Brain microvascular endothelial cell (primary cell): ENCODE measurements at regions not wholly inside any gene's neighbourhood (a gene's known extent, or its start where the extent isn't known, plus 50 kb on each side); places are given as distances from the start of the nearest gene placed in this dataset.

Experiments
- DNase-seq: peaks from one replicate; pipeline ENCODE4 v3.0.0-alpha.2; 2020
- H3K27ac ChIP-seq: fragments of 250-450 bp; sonication (Bioruptor Pico); 2 replicates; pipeline ENCODE4 v1.5.1; 2020; ENCODE audit warnings: mild to moderate bottlenecking, moderate library complexity
- H3K27me3 ChIP-seq: fragments of 250-450 bp; sonication (Bioruptor Pico); replicated peaks from 2 replicates; pipeline ENCODE4 v1.5.1; 2020; ENCODE audit warnings: mild to moderate bottlenecking
- H3K36me3 ChIP-seq: fragments of 250-450 bp; sonication (Bioruptor Pico); replicated peaks from 2 replicates; pipeline ENCODE4 v1.5.1; 2020; ENCODE audit warnings: mild to moderate bottlenecking
- H3K4me3 ChIP-seq: 2 replicates; pipeline ENCODE4 v1.5.1; 2011; ENCODE audit warnings: low read depth, mild to moderate bottlenecking, control low read depth, low read length, moderate library complexity
- in situ Hi-C: cut with HindIII; loops from 2 replicates; pipeline ENCODE4 v1.10.0; 2017; ENCODE audit warnings: low sequenced_read_pairs, low pct_ligation_motif_present
- TF ChIP-seq, protein P1 (sequence below): IDR thresholded peaks from 2 replicates; pipeline ENCODE4 v1.5.1; 2011; ENCODE audit warnings: low read depth, mild to moderate bottlenecking, moderate library complexity, low read length, control low read depth, inconsistent platforms; ENCODE audit errors: missing control alignments

DNA sequence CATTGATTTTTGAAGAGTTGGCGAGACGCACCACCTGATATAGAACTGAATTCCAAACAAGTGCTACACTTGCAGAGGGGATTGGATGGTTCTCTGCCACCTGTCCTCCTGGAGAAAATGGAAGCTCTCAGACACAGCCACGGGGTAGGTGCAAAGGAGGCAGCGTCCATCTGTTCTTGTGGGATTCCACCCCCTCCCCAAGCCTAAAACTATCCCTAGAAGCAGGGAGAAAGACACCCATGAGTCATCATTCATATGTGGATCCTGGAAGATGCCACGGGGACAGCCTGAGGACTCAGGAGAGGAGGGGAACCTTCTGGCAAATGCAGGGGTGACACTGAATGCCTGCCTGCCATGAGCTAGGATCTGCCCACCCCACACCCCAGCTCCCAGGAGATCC lies 171.3 kb upstream of the CST7 start:
- Histone ChIP-seq H3K36me3 (no peaks in the 10 kb centered on the region), H3K27ac (no peak overlapping the region), H3K27me3 (no peaks in the 10 kb centered on the region), H3K4me3 (no peak overlapping the region)
- TF ChIP-seq, protein P1, sequence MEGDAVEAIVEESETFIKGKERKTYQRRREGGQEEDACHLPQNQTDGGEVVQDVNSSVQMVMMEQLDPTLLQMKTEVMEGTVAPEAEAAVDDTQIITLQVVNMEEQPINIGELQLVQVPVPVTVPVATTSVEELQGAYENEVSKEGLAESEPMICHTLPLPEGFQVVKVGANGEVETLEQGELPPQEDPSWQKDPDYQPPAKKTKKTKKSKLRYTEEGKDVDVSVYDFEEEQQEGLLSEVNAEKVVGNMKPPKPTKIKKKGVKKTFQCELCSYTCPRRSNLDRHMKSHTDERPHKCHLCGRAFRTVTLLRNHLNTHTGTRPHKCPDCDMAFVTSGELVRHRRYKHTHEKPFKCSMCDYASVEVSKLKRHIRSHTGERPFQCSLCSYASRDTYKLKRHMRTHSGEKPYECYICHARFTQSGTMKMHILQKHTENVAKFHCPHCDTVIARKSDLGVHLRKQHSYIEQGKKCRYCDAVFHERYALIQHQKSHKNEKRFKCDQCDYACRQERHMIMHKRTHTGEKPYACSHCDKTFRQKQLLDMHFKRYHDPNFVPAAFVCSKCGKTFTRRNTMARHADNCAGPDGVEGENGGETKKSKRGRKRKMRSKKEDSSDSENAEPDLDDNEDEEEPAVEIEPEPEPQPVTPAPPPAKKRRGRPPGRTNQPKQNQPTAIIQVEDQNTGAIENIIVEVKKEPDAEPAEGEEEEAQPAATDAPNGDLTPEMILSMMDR: no peak
- no peak for DNase-seq
- in situ Hi-C loops: no loop called here

DNA sequence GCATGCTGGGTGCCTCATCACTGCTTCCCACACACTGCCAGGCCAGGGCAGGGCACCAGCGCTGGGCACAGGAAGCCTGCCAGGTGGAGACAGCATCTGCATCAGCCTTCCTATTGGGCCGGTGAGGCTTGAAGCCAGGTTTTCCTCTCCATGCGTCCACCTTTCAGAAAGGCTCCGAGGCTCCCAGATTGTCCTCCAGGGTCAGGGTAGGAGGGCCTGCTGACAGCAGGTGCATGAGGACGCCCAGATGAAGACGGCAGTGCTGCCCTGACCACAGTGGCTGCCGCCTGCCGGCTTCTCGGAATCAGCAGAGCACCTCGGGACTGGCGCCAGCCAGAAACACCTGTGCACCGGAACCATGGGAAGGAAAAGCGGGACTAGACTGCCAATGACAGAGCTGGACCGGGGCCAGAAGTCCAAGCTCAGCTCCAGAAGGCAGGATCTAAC lies 170.5 kb upstream of the CST7 start:
- DNase-seq: no peak
- Histone ChIP-seq H3K27me3 (no peaks in the 10 kb centered on the region), H3K27ac (no peak overlapping the region)

DNA sequence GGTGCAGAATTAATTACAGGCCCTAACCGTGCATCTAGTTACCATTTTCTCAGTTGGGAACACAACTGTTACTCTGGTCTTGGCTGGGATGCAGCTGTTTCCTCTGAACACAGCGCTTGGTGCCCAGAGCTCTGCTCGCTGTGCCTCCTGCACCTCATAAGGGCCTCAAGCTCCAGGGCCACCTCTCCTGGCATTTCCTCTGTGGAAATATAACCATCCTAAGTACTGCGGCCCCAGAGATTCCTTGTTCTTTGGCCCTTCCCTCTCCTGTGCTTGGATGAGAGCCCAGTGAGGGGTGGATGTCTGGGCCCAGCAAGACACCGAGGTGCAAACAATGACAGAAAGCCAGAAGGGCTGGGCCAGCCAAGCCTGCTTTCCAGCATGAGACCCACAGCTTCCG lies 169.9 kb upstream of the CST7 start:
- H3K27ac ChIP-seq: no peak overlapping the region
- H3K27me3 ChIP-seq: no peaks in the 10 kb centered on the region
- in situ Hi-C loops: no loop called here
- no peak for DNase-seq
- TF ChIP-seq, protein P1: no peak
- no peak overlapping the region for H3K4me3 ChIP-seq
- no peaks in the 10 kb centered on the region for H3K36me3 ChIP-seq

More for the DNA sequence above, 170.5 kb upstream of the CST7 start:
- Histone ChIP-seq H3K4me3 (no peak overlapping the region), H3K36me3 (no peaks in the 10 kb centered on the region)
- TF ChIP-seq, protein P1: no peak
- in situ Hi-C loops: no loop called here

DNA sequence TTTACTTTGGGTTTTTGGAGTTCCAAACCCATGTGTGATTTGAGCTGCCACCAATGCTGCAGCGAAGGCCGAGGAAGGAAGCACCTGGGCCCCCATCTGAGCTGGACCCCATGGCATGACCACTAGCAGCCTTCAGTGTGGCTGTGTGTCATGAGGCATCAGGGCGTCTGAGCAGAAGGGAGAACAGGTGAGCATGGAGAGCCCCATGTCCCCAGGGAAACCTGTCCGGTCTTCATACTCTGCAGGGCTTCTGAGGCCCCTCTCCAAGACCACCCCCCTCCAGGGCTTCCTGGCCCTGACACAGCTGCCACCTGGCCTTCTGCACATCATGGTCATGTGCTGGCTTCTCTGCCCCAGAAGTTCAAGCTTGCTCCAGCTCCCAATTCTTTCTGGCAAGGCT lies 169.1 kb upstream of the CST7 start:
- DNase-seq: no peak
- no peaks in the 10 kb centered on the region for H3K27me3 ChIP-seq
- in situ Hi-C loops: no loop called here

GRCh38 chr20:24780674-24781417 lies 168.2 kb upstream of the CST7 start:
- in situ Hi-C loops: no loop called here
- no peaks in the 10 kb centered on the region for H3K27me3 ChIP-seq
- TF ChIP-seq, protein P1: peak; percentile 12
- H3K27ac ChIP-seq: no peak overlapping the region
- DNase-seq: no peak
- H3K4me3 ChIP-seq: no peak overlapping the region
- H3K36me3 ChIP-seq: no peaks in the 10 kb centered on the region

More for the DNA sequence above, 169.1 kb upstream of the CST7 start:
- Histone ChIP-seq H3K27ac (no peak overlapping the region), H3K36me3 (no peaks in the 10 kb centered on the region), H3K4me3 (no peak overlapping the region)
- TF ChIP-seq, protein P1: no peak
